HCT116 (cell line): ENCODE measurements at regions not wholly inside any gene's neighbourhood (a gene's known extent, or its start where the extent isn't known, plus 50 kb on each side); places are given as distances from the start of the nearest gene placed in this dataset.

Experiments
- EGR1 ChIP-seq: IDR thresholded peaks from 2 replicates; pipeline ENCODE4 v1.6.1; 2012; ENCODE audit warnings: low read depth
- ELF1 ChIP-seq: IDR thresholded peaks from 2 replicates; pipeline ENCODE4 v1.6.1; 2012; ENCODE audit warnings: low read depth, borderline replicate concordance
- EZH2 ChIP-seq: fragments of 200-600 bp; sonication (generic); IDR thresholded peaks from 2 replicates; pipeline ENCODE4 v1.6.1; 2017; ENCODE audit warnings: antibody characterized with exemption, mixed run types
- FOSL1 ChIP-seq: IDR thresholded peaks from 2 replicates; pipeline ENCODE4 v1.6.1; 2012; ENCODE audit warnings: low read depth
- POLR2A ChIP-seq: IDR thresholded peaks from 2 replicates; pipeline ENCODE4 v1.7.0; 2011; ENCODE audit warnings: borderline replicate concordance; ENCODE audit not compliant: insufficient read depth, insufficient read length; ENCODE audit errors: extremely low read depth
- SIN3A ChIP-seq: IDR thresholded peaks from 2 replicates; pipeline ENCODE4 v1.6.1; 2012; ENCODE audit warnings: low read depth
- SP1 ChIP-seq: IDR thresholded peaks from 2 replicates; pipeline ENCODE4 v1.6.1; 2012; ENCODE audit warnings: low read depth
- TCF7L2 ChIP-seq: IDR thresholded peaks from 2 replicates; pipeline ENCODE4 v1.7.0; 2011; ENCODE audit warnings: borderline replicate concordance, inconsistent platforms; ENCODE audit not compliant: insufficient read depth, insufficient read length; ENCODE audit errors: extremely low read depth
- YY1 ChIP-seq: IDR thresholded peaks from 2 replicates; pipeline ENCODE4 v1.6.1; 2011; ENCODE audit warnings: low read length, low read depth, moderate library complexity, mild to moderate bottlenecking; ENCODE audit not compliant: insufficient replicate concordance; ENCODE audit errors: extremely low read depth
- ZFX ChIP-seq: fragments of 450-650 bp; IDR thresholded peaks from 2 replicates; pipeline ENCODE4 v1.6.1; 2017
- ZNF274 ChIP-seq: fragments of 200-500 bp; sonication (Bioruptor generic); IDR thresholded peaks from 2 replicates; pipeline ENCODE4 v1.6.1; 2014; ENCODE audit warnings: mild to moderate bottlenecking, low read depth, low read length, inconsistent platforms
- TF ChIP-seq, protein P1 (sequence below): IDR thresholded peaks from 2 replicates; pipeline ENCODE4 v1.6.1; 2012
- TF ChIP-seq, protein P2 (sequence below), 3 experiments: fragments of 200-600 bp in 1 of 3; sonication (generic) in 1 of 3; IDR thresholded peaks in 2 of 3; conservative IDR thresholded peaks in 1 of 3; 2 replicates each; pipeline ENCODE4 v1.5.1; 2012 to 2017; ENCODE audit warnings: low read depth in 2 of 3, low read length in 2 of 3, antibody characterized with exemption in 1 of 3, borderline replicate concordance in 1 of 3, control low read depth in 1 of 3, mild to moderate bottlenecking in 1 of 3, mixed read lengths in 1 of 3, mixed run types in 1 of 3, moderate library complexity in 1 of 3; ENCODE audit not compliant: insufficient read depth in 1 of 3

DNA sequence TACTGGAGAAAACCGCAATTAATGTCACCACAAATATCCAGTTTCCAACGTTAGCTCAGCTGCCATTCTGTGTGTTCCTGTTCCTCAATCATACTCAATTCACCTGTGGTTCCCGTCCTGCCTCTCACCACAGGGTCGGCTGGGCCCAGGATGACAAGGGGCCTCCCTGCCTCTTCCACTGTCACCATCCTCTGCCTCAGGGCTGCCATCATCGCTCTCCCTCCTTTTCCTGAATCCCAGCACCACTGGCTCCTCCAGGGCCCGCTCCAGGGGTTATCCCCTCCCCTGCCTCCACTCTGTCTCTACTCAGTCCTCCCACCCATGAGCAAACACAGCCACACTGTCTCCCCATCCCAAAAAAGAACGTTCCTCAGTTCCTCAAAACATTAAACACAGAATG, 170.9 kb upstream of the NSMCE3 start:
- TF ChIP-seq, protein P1, sequence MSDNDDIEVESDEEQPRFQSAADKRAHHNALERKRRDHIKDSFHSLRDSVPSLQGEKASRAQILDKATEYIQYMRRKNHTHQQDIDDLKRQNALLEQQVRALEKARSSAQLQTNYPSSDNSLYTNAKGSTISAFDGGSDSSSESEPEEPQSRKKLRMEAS: no peak
- TF ChIP-seq, protein P2, sequence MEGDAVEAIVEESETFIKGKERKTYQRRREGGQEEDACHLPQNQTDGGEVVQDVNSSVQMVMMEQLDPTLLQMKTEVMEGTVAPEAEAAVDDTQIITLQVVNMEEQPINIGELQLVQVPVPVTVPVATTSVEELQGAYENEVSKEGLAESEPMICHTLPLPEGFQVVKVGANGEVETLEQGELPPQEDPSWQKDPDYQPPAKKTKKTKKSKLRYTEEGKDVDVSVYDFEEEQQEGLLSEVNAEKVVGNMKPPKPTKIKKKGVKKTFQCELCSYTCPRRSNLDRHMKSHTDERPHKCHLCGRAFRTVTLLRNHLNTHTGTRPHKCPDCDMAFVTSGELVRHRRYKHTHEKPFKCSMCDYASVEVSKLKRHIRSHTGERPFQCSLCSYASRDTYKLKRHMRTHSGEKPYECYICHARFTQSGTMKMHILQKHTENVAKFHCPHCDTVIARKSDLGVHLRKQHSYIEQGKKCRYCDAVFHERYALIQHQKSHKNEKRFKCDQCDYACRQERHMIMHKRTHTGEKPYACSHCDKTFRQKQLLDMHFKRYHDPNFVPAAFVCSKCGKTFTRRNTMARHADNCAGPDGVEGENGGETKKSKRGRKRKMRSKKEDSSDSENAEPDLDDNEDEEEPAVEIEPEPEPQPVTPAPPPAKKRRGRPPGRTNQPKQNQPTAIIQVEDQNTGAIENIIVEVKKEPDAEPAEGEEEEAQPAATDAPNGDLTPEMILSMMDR (IDR thresholded peaks at IDR 0.05 in 2 of 3, conservative IDR thresholded peaks at IDR 0.05 in 1 of 3; ENCODE audit: borderline replicate concordance in 1 of 3, insufficient read depth in 1 of 3, low read depth in 2 of 3, low read length in 2 of 3): no peak
- TF ChIP-seq FOSL1 (no peak), SIN3A (no peak), TCF7L2 (no peak), YY1 (no peak), ZFX (no peak), ZNF274 (no peak), EZH2 (no peak), ELF1 (no peak), POLR2A (no peak), SP1 (no peak), EGR1 (no peak)
